22Rv1 (cell line): ENCODE measurements at regions not wholly inside any gene's neighbourhood (a gene's known extent, or its start where the extent isn't known, plus 50 kb on each side); places are given as distances from the start of the nearest gene placed in this dataset.

Experiments
- CTCF ChIP-seq: fragments of 450-650 bp; IDR thresholded peaks from 2 replicates; pipeline ENCODE4 v1.5.1; 2017; ENCODE audit warnings: mild to moderate bottlenecking
- ZFX ChIP-seq: fragments of 450-650 bp; IDR thresholded peaks from 2 replicates; pipeline ENCODE4 v1.6.1; 2017; ENCODE audit warnings: antibody characterized with exemption, borderline replicate concordance

DNA sequence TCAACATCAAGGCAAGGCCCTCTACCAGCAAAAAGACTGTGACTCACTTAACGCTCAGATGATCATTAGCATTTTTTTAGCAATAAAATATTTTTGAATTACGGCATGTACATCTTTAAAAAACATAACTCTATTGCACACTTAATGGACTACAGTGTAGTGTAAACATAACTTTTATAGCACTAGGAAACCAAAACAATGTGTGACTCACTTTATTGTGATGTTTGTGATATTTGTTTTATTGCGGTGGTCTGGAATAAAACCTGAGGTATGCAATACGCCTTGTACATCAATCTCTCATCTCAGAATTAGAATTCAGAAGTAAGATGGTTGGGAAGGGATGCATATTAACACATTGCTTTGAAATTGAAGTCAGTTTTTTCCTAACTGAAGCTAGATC is 106.9 kb upstream of the PTCH1 start:
- no peak for TF ChIP-seq CTCF
- no peak for TF ChIP-seq ZFX
